Memory B cell (primary cell): ENCODE measurements at regions not wholly inside any gene's neighbourhood (a gene's known extent, or its start where the extent isn't known, plus 50 kb on each side); places are given as distances from the start of the nearest gene placed in this dataset.
"Not testable (repeated sequence)": the region's sequence is repeated elsewhere in the genome, so short reads cannot be mapped to it uniquely, and the experiment has no call there.

Experiments used
- ATAC-seq: fragments of 150-1000 bp; cut with Tn5 transposase; 2 replicates; pipeline ENCODE4 v1.10.0; 2021; ENCODE audit warnings: low read depth, mild to moderate bottlenecking, moderate library complexity
- DNase-seq, 2 donors: peaks; one replicate each; pipeline ENCODE4 v3.0.0; 2022; ENCODE audit warnings: low spot score in 2 of 2
- H3K27ac Mint-ChIP-seq: one replicate; pipeline ENCODE4 v1.8.0; 2022; ENCODE audit warnings: mild to moderate bottlenecking, moderate library complexity, mixed read lengths
- H3K27me3 Mint-ChIP-seq: one replicate; pipeline ENCODE4 v1.8.0; 2022; ENCODE audit warnings: mixed read lengths
- H3K36me3 Mint-ChIP-seq: one replicate; pipeline ENCODE4 v1.8.0; 2022; ENCODE audit warnings: mild to moderate bottlenecking, mixed read lengths
- H3K4me1 Mint-ChIP-seq: one replicate; pipeline ENCODE4 v1.8.0; 2022; ENCODE audit warnings: mixed read lengths
- H3K4me3 Mint-ChIP-seq: one replicate; pipeline ENCODE4 v1.8.0; 2022; ENCODE audit warnings: mild to moderate bottlenecking, moderate library complexity, mixed read lengths
- H3K9me3 Mint-ChIP-seq: one replicate; pipeline ENCODE4 v1.8.0; 2022; ENCODE audit warnings: mixed read lengths

DNA sequence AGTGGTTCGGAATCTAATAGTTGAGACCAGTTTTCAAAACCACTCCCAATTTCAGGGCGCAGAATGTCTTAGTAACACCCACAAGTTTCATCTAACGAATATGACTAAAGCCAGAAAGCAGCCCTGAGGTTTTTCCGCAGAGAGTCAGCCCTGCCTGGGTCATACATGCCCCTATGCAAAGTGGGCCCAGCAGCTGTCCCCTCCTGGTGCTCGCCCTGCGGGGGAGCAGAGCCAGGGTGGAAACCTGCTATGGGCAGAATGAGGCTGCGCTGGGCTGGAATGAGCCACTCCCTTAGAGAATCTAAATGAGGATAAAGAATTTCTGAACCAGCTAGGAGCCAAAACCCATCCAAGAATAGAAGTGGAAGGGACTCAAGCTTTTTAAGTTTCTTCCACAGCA lies 69.4 kb upstream of the KIF2A start:
- not testable (repeated sequence) for H3K4me1 Mint-ChIP-seq, H3K27ac Mint-ChIP-seq, H3K9me3 Mint-ChIP-seq

GRCh38 chr5:62237944-62238343 lies 68.1 kb upstream of the KIF2A start:
- not testable (repeated sequence) for H3K9me3 Mint-ChIP-seq, H3K4me3 Mint-ChIP-seq, H3K27ac Mint-ChIP-seq, DNase-seq, H3K4me1 Mint-ChIP-seq, ATAC-seq, H3K36me3 Mint-ChIP-seq, H3K27me3 Mint-ChIP-seq

More for the DNA sequence above, 69.4 kb upstream of the KIF2A start:
- DNase-seq, ATAC-seq, H3K36me3 Mint-ChIP-seq, H3K4me3 Mint-ChIP-seq, H3K27me3 Mint-ChIP-seq: not testable (repeated sequence)

DNA sequence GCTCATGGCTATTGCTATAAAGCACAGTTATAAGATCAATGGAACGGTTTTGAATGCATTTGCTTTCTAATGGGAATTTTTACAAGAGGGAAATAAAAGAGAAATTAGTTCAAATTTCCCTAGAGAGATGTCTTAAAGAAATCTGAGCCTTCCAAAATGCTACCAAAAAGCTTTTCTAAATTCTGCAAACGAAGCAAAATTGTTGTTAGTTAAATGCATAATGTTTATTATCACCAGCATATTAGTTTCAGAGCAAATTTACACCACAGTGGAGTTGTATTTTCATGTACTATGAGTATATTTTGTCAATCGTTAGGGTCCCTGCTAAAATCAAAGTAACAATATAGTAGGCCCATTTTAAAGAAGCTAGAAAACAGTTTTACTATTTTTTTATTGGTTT lies 67.4 kb upstream of the KIF2A start:
- not testable (repeated sequence) for ATAC-seq, DNase-seq, H3K9me3 Mint-ChIP-seq, H3K4me1 Mint-ChIP-seq, H3K27ac Mint-ChIP-seq, H3K27me3 Mint-ChIP-seq, H3K36me3 Mint-ChIP-seq, H3K4me3 Mint-ChIP-seq

DNA sequence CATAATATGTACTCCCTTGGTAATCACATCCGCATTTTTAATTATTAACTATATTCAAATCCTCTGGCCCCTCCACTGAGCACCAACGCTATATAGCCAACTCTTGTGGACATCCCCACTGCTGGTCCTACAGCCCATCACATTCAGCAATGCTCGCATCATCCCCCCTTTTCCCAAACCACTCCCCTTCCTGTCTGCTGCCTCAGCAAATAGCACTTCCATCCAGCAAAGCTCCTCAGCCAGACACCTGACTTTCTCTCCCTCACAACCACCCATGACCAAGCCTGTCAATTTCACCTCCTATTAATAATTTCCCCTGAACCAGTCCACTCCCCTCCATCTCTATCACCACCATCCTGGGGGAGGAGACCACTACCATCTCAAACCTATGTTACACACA lies 65.5 kb upstream of the KIF2A start:
- not testable (repeated sequence) for H3K36me3 Mint-ChIP-seq, ATAC-seq, H3K27me3 Mint-ChIP-seq, DNase-seq, H3K4me3 Mint-ChIP-seq, H3K4me1 Mint-ChIP-seq, H3K27ac Mint-ChIP-seq, H3K9me3 Mint-ChIP-seq

- not testable (repeated sequence) for H3K36me3 Mint-ChIP-seq, ATAC-seq, H3K4me3 Mint-ChIP-seq, DNase-seq, H3K9me3 Mint-ChIP-seq, H3K27ac Mint-ChIP-seq, H3K27me3 Mint-ChIP-seq, H3K4me1 Mint-ChIP-seq
These were observed 64.0 kb upstream of the KIF2A start for GRCh38 chr5:62242000-62242399.

- not testable (repeated sequence) for H3K9me3 Mint-ChIP-seq, H3K4me1 Mint-ChIP-seq, ATAC-seq, H3K4me3 Mint-ChIP-seq, DNase-seq, H3K36me3 Mint-ChIP-seq, H3K27me3 Mint-ChIP-seq, H3K27ac Mint-ChIP-seq
These were observed 63.0 kb upstream of the KIF2A start for GRCh38 chr5:62243046-62243445.

DNA sequence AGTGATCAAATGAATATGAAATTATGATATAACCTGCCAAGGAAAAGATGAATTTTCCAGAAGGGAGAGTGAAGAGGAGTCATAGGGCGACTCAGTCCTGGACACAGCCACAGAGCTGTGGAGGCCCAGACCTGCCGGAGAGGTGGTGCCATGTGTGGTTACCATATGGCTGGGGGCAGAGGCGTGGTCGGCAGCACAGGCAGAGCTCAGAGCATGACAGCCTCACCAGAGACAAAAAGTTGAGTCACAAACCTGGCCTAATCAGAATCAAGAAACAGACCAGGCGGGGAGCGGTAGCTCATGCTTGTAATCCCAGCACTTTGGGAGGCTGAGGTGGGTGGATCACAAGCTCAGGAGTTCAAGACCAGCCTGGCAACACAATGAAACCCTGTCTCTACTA lies 57.8 kb upstream of the KIF2A start:
- H3K4me1 Mint-ChIP-seq, H3K27ac Mint-ChIP-seq, ATAC-seq, H3K9me3 Mint-ChIP-seq, H3K4me3 Mint-ChIP-seq, H3K36me3 Mint-ChIP-seq, H3K27me3 Mint-ChIP-seq, DNase-seq: not testable (repeated sequence)

- not testable (repeated sequence) for H3K36me3 Mint-ChIP-seq, H3K4me3 Mint-ChIP-seq, H3K27ac Mint-ChIP-seq, H3K4me1 Mint-ChIP-seq, DNase-seq, H3K9me3 Mint-ChIP-seq, ATAC-seq, H3K27me3 Mint-ChIP-seq
These were observed 55.9 kb upstream of the KIF2A start for GRCh38 chr5:62250085-62250484.

DNA sequence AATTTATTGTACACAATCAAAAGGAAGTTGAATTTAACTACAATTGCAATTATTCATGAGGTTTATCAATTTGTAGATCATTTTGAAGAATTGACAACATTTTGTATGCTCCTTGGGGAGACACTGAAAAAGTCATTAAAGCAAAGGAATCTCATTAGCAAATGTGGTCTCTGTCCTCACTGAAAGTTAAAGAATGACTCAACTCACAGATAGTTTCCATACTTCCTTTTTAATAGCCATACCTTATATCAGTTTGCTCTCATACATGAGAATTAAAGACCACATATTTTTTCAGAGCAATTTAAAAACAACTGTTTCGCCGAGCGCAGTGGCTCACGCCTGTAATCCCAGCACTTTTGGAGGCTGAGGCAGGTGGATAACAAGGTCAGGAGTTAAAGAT lies 55.1 kb upstream of the KIF2A start:
- ATAC-seq, H3K27me3 Mint-ChIP-seq, H3K4me1 Mint-ChIP-seq, H3K9me3 Mint-ChIP-seq, H3K4me3 Mint-ChIP-seq, H3K36me3 Mint-ChIP-seq, DNase-seq, H3K27ac Mint-ChIP-seq: not testable (repeated sequence)

DNA sequence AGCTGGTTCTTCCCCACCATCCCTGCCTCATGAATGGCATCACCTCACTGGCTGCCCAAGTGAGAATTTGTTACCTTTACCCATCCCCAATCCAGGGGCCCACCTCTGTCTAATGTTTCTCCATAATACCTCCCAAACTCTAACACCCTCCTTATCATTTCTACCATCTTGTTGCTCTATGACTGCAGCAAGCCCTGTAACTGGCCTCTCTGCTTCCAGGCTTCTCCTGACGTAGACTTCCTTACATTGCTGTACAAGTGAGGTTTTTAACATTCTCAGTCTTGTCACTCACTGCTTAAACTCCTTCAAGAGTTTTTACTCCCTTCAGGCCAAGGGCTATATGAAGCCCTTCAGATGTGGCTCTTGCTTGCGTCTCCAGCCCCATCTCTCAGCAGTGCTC lies 53.5 kb upstream of the KIF2A start:
- H3K27ac Mint-ChIP-seq, H3K36me3 Mint-ChIP-seq, ATAC-seq, H3K4me3 Mint-ChIP-seq, H3K9me3 Mint-ChIP-seq, DNase-seq, H3K27me3 Mint-ChIP-seq, H3K4me1 Mint-ChIP-seq: not testable (repeated sequence)

- not testable (repeated sequence) for H3K27ac Mint-ChIP-seq, H3K4me1 Mint-ChIP-seq
These were observed 50.5 kb upstream of the KIF2A start for GRCh38 chr5:62255551-62255950.

DNA sequence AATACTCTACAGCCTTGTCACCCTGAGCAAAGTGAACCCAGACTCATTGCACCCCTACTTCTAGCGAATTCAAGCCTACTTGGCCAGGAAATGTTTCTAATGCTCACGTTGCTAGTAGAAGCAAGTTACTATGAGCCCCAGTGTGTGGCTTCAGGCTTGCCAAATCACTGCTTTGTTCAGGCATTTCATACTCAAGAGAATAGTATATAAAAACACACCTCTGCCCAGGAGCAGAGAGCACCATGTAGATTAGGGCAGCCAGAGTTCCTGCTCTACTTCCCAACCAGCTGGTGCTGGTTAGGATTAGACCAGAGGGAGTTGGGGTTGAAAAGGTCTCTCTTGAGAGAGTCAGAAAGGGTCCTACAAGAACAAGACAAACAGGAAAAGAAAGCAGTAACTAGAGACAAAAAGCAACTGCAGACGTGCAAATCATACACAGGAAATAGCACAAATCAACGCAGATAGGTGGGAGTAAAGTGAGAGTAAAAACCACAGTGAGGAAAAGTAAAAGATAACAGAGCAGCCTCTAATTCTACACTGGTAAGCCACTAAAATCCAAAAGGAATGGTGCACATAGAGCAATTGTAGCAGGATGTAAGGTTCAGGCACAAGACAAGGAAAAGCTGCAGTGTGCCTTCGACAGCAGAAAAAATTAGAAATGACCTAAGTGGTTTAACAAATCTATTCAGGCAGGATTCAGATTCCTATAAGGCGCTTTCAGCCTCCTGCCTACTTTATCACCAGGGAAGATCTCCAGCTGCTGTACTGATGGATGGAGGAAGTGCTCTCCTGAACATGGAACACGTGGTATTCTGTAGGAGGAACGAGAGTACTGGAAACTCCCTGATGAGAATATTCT lies 49.6 kb upstream of the KIF2A start:
- peak; percentile 42 for ATAC-seq
- H3K9me3 Mint-ChIP-seq = peaks cover 2% of the 10 kb centered on the region
- H3K4me3 Mint-ChIP-seq = peak overlapping the region; percentile 2
- peaks cover 7% of the 10 kb centered on the region for H3K27me3 Mint-ChIP-seq
- no peak for DNase-seq
- H3K4me1 Mint-ChIP-seq = peaks cover 8% of the 10 kb centered on the region
- peak overlapping the region; percentile 18 for H3K27ac Mint-ChIP-seq
- peaks cover 2% of the 10 kb centered on the region for H3K36me3 Mint-ChIP-seq

More at GRCh38 chr5:62255551-62255950, 50.5 kb upstream of the KIF2A start:
- H3K4me3 Mint-ChIP-seq, ATAC-seq, H3K36me3 Mint-ChIP-seq, H3K27me3 Mint-ChIP-seq, H3K9me3 Mint-ChIP-seq, DNase-seq: not testable (repeated sequence)
